HepG2 (cell line): ENCODE measurements at regions not wholly inside any gene's neighbourhood (a gene's known extent, or its start where the extent isn't known, plus 50 kb on each side); places are given as distances from the start of the nearest gene placed in this dataset.

ENCODE experiments used
- ATAC-seq: fragments of 200-7000 bp; cut with Tn5 transposase; 3 replicates; pipeline ENCODE4 v1.9.1; 2020; ENCODE audit warnings: mild to moderate bottlenecking, moderate library complexity
- BruUV-seq: library from RNA; stranded (reverse); fragments of 400-500 nt; replicated peaks from 2 replicates; lab custom pipeline; 2021; lab: Mats Ljungman, UMichigan
- CTCF ChIA-PET: fragments of 300-600 bp; formaldehyde crosslinking; extraction: SDS; loops from one replicate; lab custom pipeline; 2021; ENCODE audit warnings: low total read pairs, inconsistent platforms, low intra/inter-chr PET ratio; lab: Yijun Ruan, JAX
- POLR2A ChIA-PET: fragments of 350-600 bp; sonication (Branson Sonifier 250); formaldehyde crosslinking; loops from one replicate; lab custom pipeline; 2020; ENCODE audit warnings: antibody characterized with exemption, inconsistent platforms; lab: Yijun Ruan, JAX
- DNase-seq: peaks from one replicate; pipeline ENCODE4 v3.0.0-alpha.2; 2015; ENCODE audit warnings: low spot score
- FAIRE-seq: peaks from 3 replicates; lab custom pipeline; 2011; peaks lifted over from hg19 to GRCh38; lab: Jason Lieb, UNC
- H2AFZ ChIP-seq: one replicate; pipeline ENCODE4 v1.6.1; 2011; ENCODE audit warnings: low read length, inconsistent platforms
- H3K27ac ChIP-seq: fragments of 300-600 bp; 3 replicates; pipeline ENCODE4 v1.8.0; 2011; ENCODE audit warnings: mixed run types, mild to moderate bottlenecking, mixed read lengths, low read length, inconsistent platforms; ENCODE audit not compliant: insufficient read depth; ENCODE audit errors: extremely low read length
- H3K27me3 ChIP-seq, 2 experiments: fragments of 200-600 bp in 1 of 2; 2 replicates in 1 of 2; 3 replicates in 1 of 2; pipeline versions ENCODE4 v1.6.0 to v1.8.0; 2011; ENCODE audit warnings: low read length in 2 of 2, mild to moderate bottlenecking in 2 of 2, moderate library complexity in 2 of 2, inconsistent platforms in 1 of 2; ENCODE audit not compliant: insufficient read depth in 2 of 2, control insufficient read depth in 1 of 2
- H3K36me3 ChIP-seq, 2 experiments: fragments of 200-600 bp in 1 of 2; replicated peaks in 1 of 2; 2 replicates in 1 of 2; 3 replicates in 1 of 2; pipeline versions ENCODE4 v1.5.1 to v1.8.0; 2011; ENCODE audit warnings: low read length in 2 of 2, inconsistent platforms in 1 of 2; ENCODE audit not compliant: insufficient read depth in 2 of 2, control insufficient read depth in 1 of 2
- H3K4me1 ChIP-seq: 2 replicates; pipeline ENCODE4 v1.5.1; 2012; ENCODE audit warnings: low read length, inconsistent platforms; ENCODE audit not compliant: insufficient read depth
- H3K4me2 ChIP-seq: 2 replicates; pipeline ENCODE4 v1.6.0; 2011; ENCODE audit warnings: low read depth, low read length, inconsistent platforms
- H3K4me3 ChIP-seq, 3 experiments: fragments of 200-600 bp in 1 of 3; sonication (generic), shearing (Covaris generic) in 1 of 3; replicated peaks in 1 of 3; 2 replicates each; pipeline ENCODE4 v1.5.1; 2011 to 2016; ENCODE audit warnings: low read length in 3 of 3, inconsistent platforms in 2 of 3, low read depth in 2 of 3, mild to moderate bottlenecking in 2 of 3, control low read depth in 1 of 3, mixed read lengths in 1 of 3; ENCODE audit not compliant: insufficient read depth in 1 of 3
- H3K79me2 ChIP-seq: one replicate; pipeline ENCODE4 v1.6.1; 2011; ENCODE audit warnings: low read length, inconsistent platforms; ENCODE audit not compliant: insufficient read depth
- H3K9ac ChIP-seq: 2 replicates; pipeline ENCODE4 v1.6.0; 2011; ENCODE audit warnings: mild to moderate bottlenecking, low read depth, low read length, inconsistent platforms; ENCODE audit not compliant: insufficient read depth
- H3K9me3 ChIP-seq: 2 replicates; pipeline ENCODE4 v1.5.1; 2012; ENCODE audit warnings: mild to moderate bottlenecking, low read length
- H4K20me1 ChIP-seq: 2 replicates; pipeline ENCODE4 v1.6.0; 2011; ENCODE audit warnings: inconsistent platforms, mild to moderate bottlenecking, low read length, moderate library complexity; ENCODE audit not compliant: insufficient read depth
- AHR ChIP-seq: IDR thresholded peaks from 2 replicates; pipeline ENCODE4 v1.6.1; 2018; ENCODE audit warnings: missing genetic modification reagents, missing compliant biosample characterization
- ARID4A ChIP-seq: sonication (generic); formaldehyde crosslinking; IDR thresholded peaks from 2 replicates; pipeline ENCODE4 v1.5.0; 2020; ENCODE audit warnings: mild to moderate bottlenecking, missing genetic modification reagents, borderline replicate concordance
- GZF1 ChIP-seq: sonication (generic); formaldehyde crosslinking; IDR thresholded peaks from 2 replicates; pipeline ENCODE4 v1.5.1; 2020; ENCODE audit warnings: mild to moderate bottlenecking, missing genetic modification reagents
- HNRNPLL ChIP-seq: fragments of 200-400 bp; formaldehyde crosslinking; IDR thresholded peaks from 2 replicates; pipeline ENCODE4 v1.6.1; 2017; ENCODE audit warnings: mild to moderate bottlenecking, low read depth, low read length; ENCODE audit not compliant: poor library complexity, severe bottlenecking
- IRF1 ChIP-seq: sonication (generic); formaldehyde crosslinking; IDR thresholded peaks from 2 replicates; pipeline ENCODE4 v1.4.0; 2020; ENCODE audit warnings: low read depth, mild to moderate bottlenecking, missing genetic modification reagents
- KLF6 ChIP-seq: IDR thresholded peaks from 2 replicates; pipeline ENCODE4 v1.8.0; 2016; ENCODE audit warnings: missing biosample characterization, missing genetic modification reagents
- MXI1 ChIP-seq: IDR thresholded peaks from 3 replicates; pipeline ENCODE4 v1.6.1; 2012; ENCODE audit warnings: low read depth, low read length, inconsistent platforms, borderline replicate concordance
- PHB2 ChIP-seq: fragments of 450-650 bp; IDR thresholded peaks from 2 replicates; pipeline ENCODE4 v1.6.1; 2018; ENCODE audit not compliant: partially characterized antibody
- SMC3 ChIP-seq: IDR thresholded peaks from 2 replicates; pipeline ENCODE4 v1.6.1; 2011; ENCODE audit warnings: low read length, improper control_type of control experiment
- SP5 ChIP-seq: IDR thresholded peaks from 2 replicates; pipeline ENCODE4 v1.6.1; 2016; ENCODE audit warnings: low read depth, borderline replicate concordance
- SRSF1 ChIP-seq: fragments of 200-400 bp; formaldehyde crosslinking; optimal IDR thresholded peaks from 2 replicates; pipeline ENCODE3; 2017; ENCODE audit warnings: mild to moderate bottlenecking, low read depth, low read length, moderate library complexity
- ZBTB7B ChIP-seq: sonication (generic); formaldehyde crosslinking; IDR thresholded peaks from 2 replicates; pipeline ENCODE4 v1.4.0; 2020; ENCODE audit warnings: missing genetic modification reagents
- ZNF124 ChIP-seq: sonication (generic); formaldehyde crosslinking; IDR thresholded peaks from 2 replicates; pipeline ENCODE4 v1.4.0; 2020; ENCODE audit warnings: missing genetic modification reagents
- ZNF777 ChIP-seq: sonication (generic); formaldehyde crosslinking; IDR thresholded peaks from 2 replicates; pipeline ENCODE4 v1.4.0; 2020; ENCODE audit warnings: missing genetic modification reagents
- ZUFSP ChIP-seq: sonication (generic); formaldehyde crosslinking; IDR thresholded peaks from 2 replicates; pipeline ENCODE4 v1.9.0; 2021; ENCODE audit warnings: missing genetic modification reagents, mild to moderate bottlenecking, borderline replicate concordance
- WGBS: methylation state at CpG from one replicate; pipeline ENCODE4 v1.1.6; 2017; ENCODE audit warnings: low lambda C conversion rate; 5-methylcytosine and 5-hydroxymethylcytosine counted together
- in situ Hi-C: cut with HindIII; loops from 2 replicates; pipeline ENCODE4 v1.10.0; 2017; ENCODE audit warnings: low pct_unique_long_range_greater_than_20kb; ENCODE audit not compliant: extremely low pct_ligation_motif_present
- intact Hi-C: fragments of 100-400 bp; cut with micrococcal nuclease; formaldehyde crosslinking; loops from one replicate; pipeline ENCODE4 v1.10.0; 2022; ENCODE audit not compliant: unreplicated experiment

GRCh38 chr9:129392093-129392541 is 214.1 kb upstream of the IER5L start:
- Histone ChIP-seq H3K9ac (no peak overlapping the region), H3K9me3 (no peaks in the 10 kb centered on the region), H4K20me1 (no peaks in the 10 kb centered on the region), H3K79me2 (no peaks in the 10 kb centered on the region), H3K27ac (no peak overlapping the region), H3K4me1 (no peaks in the 10 kb centered on the region), H2AFZ (no peak overlapping the region), H3K4me3 (no peak overlapping the region), H3K4me2 (no peak overlapping the region), H3K36me3 (no peaks in the 10 kb centered on the region), H3K27me3 (peaks cover 0 to 8% of the 10 kb centered on the region in 2 experiments; a peak in 2 of 5 replicates)
- ChIA-PET CTCF (no interaction called here), POLR2A (interaction anchor here (1.3 kb wide), 1 partner anchor 21 kb away, joined by 3 read pairs; no protein-coding TSS in a partner anchor)
- 41% methylated on average over 5 of the region's 12 CpGs for WGBS
- in situ Hi-C loops (no loop called here), intact Hi-C loops (no loop called here)
- BruUV-seq: no TSS peak
- ATAC-seq: no peak
- DNase-seq: no peak
- no peak for FAIRE-seq
- TF ChIP-seq HNRNPLL: no peak
- TF ChIP-seq PHB2: no peak
- TF ChIP-seq GZF1 (CRISPR knock-in tag): no peak
- TF ChIP-seq ZNF124 (CRISPR knock-in tag): no peak
- TF ChIP-seq KLF6 (CRISPR knock-in tag): no peak
- TF ChIP-seq ZUFSP (CRISPR knock-in tag): no peak
- TF ChIP-seq ZBTB7B (CRISPR knock-in tag): no peak
- TF ChIP-seq SMC3: no peak
- no peak for TF ChIP-seq AHR
- no peak for TF ChIP-seq MXI1
- no peak for TF ChIP-seq ARID4A
- no peak for TF ChIP-seq IRF1 (CRISPR knock-in tag)
- no peak for TF ChIP-seq SP5
- TF ChIP-seq SRSF1: no peak
- no peak for TF ChIP-seq ZNF777
- TF ChIP-seq, all 625 proteins: peak for 0
